Smooth muscle cell (in vitro differentiated cells): ENCODE measurements at regions not wholly inside any gene's neighbourhood (a gene's known extent, or its start where the extent isn't known, plus 50 kb on each side); places are given as distances from the start of the nearest gene placed in this dataset.

Experiments
- DNase-seq: peaks from one replicate; lab custom pipeline; 2025; ENCODE audit not compliant: unreplicated experiment; lab: John Stamatoyannopoulos, UW
- H2AFZ ChIP-seq: fragments of 200-600 bp; sonication (generic); 2 replicates; pipeline ENCODE4 v1.6.0; 2016; ENCODE audit warnings: antibody characterized with exemption, low read depth, mild to moderate bottlenecking
- H3F3A ChIP-seq: fragments of 200-600 bp; sonication (generic); 2 replicates; pipeline ENCODE4 v1.6.0; 2017; ENCODE audit warnings: antibody characterized with exemption, low read depth
- H3K27ac ChIP-seq: fragments of 200-600 bp; sonication (generic); 2 replicates; pipeline ENCODE4 v1.5.1; 2016; ENCODE audit warnings: low read depth, mild to moderate bottlenecking
- H3K27me3 ChIP-seq: fragments of 200-600 bp; sonication (generic); 2 replicates; pipeline ENCODE4 v1.6.1; 2016; ENCODE audit warnings: low read depth, mild to moderate bottlenecking
- H3K36me3 ChIP-seq: fragments of 200-600 bp; sonication (generic); 2 replicates; pipeline ENCODE4 v1.5.1; 2016; ENCODE audit warnings: low read depth
- H3K4me1 ChIP-seq: fragments of 200-600 bp; sonication (generic); 2 replicates; pipeline ENCODE4 v1.5.1; 2016; ENCODE audit warnings: low read depth
- H3K4me2 ChIP-seq: fragments of 200-600 bp; sonication (generic); 2 replicates; pipeline ENCODE4 v1.6.0; 2016; ENCODE audit warnings: mild to moderate bottlenecking
- H3K4me3 ChIP-seq: fragments of 200-600 bp; sonication (generic); 2 replicates; pipeline ENCODE4 v1.5.1; 2016; ENCODE audit warnings: mild to moderate bottlenecking
- H3K79me2 ChIP-seq: fragments of 200-600 bp; sonication (generic); 2 replicates; pipeline ENCODE4 v1.6.0; 2016; ENCODE audit warnings: low read depth, mild to moderate bottlenecking
- H3K9ac ChIP-seq: fragments of 200-600 bp; sonication (generic); 2 replicates; pipeline ENCODE4 v1.6.0; 2016; ENCODE audit warnings: low read depth
- H3K9me3 ChIP-seq: fragments of 200-600 bp; sonication (generic); replicated peaks from 2 replicates; pipeline ENCODE4 v1.5.1; 2016; ENCODE audit warnings: low read depth
- H4K20me1 ChIP-seq: fragments of 200-600 bp; sonication (generic); 2 replicates; pipeline ENCODE4 v1.6.0; 2016; ENCODE audit warnings: low read depth
- WGBS: methylation state at CpG from one replicate; pipeline ENCODE4 v1.1.7; 2016; ENCODE audit warnings: low lambda C conversion rate; 5-methylcytosine and 5-hydroxymethylcytosine counted together
- TF ChIP-seq, protein P1 (sequence below): fragments of 200-600 bp; sonication (generic); IDR thresholded peaks from 2 replicates; pipeline ENCODE4 v1.5.1; 2017; ENCODE audit warnings: borderline replicate concordance, mild to moderate bottlenecking, antibody characterized with exemption; ENCODE audit not compliant: insufficient read depth, poor library complexity, severe bottlenecking

DNA sequence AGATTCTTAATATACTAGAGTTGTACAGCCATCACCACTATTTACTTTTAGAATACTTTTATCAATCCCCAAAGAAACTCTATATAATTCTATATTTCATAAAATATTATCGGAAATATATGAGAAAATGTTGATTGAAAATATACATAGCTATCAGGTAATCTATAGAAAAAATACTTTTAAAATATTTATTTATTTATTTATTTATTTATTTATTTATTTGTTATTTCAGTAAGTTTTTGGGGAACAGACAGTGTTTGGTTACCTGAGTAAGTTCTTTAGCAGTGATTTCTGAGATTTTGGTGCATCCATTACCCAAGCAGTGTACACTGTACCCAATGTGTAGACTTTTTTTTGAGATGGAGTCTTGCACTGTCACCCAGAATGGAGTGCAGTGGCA is 206.6 kb upstream of the DAAM1 start:
- no peaks in the 10 kb centered on the region for H3F3A ChIP-seq
- H3K27ac ChIP-seq: no peak overlapping the region
- no peak overlapping the region for H2AFZ ChIP-seq

DNA sequence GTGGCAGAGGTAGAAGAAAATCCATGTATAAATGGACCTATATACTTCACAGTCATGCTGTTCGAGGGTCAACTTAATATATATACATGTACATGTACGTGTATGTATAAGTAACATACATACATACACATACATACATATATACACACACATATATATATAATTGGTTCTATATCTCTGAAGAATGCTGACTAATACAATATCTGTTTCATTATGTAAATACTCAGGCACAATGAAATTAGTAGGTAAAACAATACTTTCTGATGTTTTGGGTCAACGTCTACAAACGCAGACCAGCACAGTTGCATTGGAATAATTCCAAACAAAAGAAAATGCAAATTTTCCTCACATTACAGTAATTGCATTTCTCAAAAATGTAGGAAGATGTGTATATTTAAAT is 202.7 kb upstream of the DAAM1 start:
- no peak overlapping the region for H2AFZ ChIP-seq

More for the DNA sequence above, 206.6 kb upstream of the DAAM1 start:
- H3K79me2 ChIP-seq: no peaks in the 10 kb centered on the region
- no peaks in the 10 kb centered on the region for H3K36me3 ChIP-seq
- no peak for DNase-seq
- no peaks in the 10 kb centered on the region for H3K9me3 ChIP-seq
- H3K27me3 ChIP-seq: no peaks in the 10 kb centered on the region
- no peak overlapping the region for H3K4me3 ChIP-seq
- H4K20me1 ChIP-seq: no peaks in the 10 kb centered on the region
- no peak overlapping the region for H3K4me2 ChIP-seq
- 98% methylated on average over 1 of the region's 1 CpG for WGBS
- TF ChIP-seq, protein P1, sequence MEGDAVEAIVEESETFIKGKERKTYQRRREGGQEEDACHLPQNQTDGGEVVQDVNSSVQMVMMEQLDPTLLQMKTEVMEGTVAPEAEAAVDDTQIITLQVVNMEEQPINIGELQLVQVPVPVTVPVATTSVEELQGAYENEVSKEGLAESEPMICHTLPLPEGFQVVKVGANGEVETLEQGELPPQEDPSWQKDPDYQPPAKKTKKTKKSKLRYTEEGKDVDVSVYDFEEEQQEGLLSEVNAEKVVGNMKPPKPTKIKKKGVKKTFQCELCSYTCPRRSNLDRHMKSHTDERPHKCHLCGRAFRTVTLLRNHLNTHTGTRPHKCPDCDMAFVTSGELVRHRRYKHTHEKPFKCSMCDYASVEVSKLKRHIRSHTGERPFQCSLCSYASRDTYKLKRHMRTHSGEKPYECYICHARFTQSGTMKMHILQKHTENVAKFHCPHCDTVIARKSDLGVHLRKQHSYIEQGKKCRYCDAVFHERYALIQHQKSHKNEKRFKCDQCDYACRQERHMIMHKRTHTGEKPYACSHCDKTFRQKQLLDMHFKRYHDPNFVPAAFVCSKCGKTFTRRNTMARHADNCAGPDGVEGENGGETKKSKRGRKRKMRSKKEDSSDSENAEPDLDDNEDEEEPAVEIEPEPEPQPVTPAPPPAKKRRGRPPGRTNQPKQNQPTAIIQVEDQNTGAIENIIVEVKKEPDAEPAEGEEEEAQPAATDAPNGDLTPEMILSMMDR: no peak
- no peak overlapping the region for H3K9ac ChIP-seq
- no peaks in the 10 kb centered on the region for H3K4me1 ChIP-seq

DNA sequence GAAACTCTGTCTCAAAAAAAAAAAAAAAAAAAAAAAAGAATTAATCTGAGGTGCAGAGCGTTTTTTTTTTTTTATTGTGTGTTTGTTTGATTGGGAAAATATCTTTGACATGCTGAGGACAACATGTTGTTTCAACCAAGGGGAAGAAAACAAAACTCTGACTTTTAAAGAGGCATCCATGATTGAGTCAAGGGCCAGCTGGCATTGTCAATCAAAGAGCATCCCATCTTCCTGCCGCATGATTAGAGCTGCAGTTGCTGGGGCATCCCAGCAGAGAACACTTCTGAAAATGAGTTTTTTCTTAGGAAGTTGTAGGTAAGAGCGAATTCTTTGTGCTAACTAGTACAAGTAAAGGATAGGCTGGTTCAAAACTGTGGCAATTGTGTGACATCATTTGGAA is 200.9 kb upstream of the DAAM1 start:
- Histone ChIP-seq H2AFZ (no peak overlapping the region), H3K9ac (no peak overlapping the region), H3K79me2 (no peaks in the 10 kb centered on the region), H3K4me3 (no peak overlapping the region), H3K36me3 (no peaks in the 10 kb centered on the region), H4K20me1 (no peaks in the 10 kb centered on the region), H3K27ac (no peak overlapping the region), H3F3A (no peaks in the 10 kb centered on the region), H3K4me2 (no peak overlapping the region), H3K27me3 (no peaks in the 10 kb centered on the region), H3K9me3 (no peaks in the 10 kb centered on the region), H3K4me1 (no peaks in the 10 kb centered on the region)
- TF ChIP-seq, protein P1: no peak
- DNase-seq: no peak
- WGBS: 93% methylated on average over 3 of the region's 3 CpGs

More for the DNA sequence above, 202.7 kb upstream of the DAAM1 start:
- Histone ChIP-seq H3K4me1 (no peaks in the 10 kb centered on the region), H4K20me1 (no peaks in the 10 kb centered on the region), H3K9ac (no peak overlapping the region), H3K27me3 (no peaks in the 10 kb centered on the region), H3F3A (no peaks in the 10 kb centered on the region), H3K36me3 (no peaks in the 10 kb centered on the region), H3K4me3 (no peak overlapping the region), H3K9me3 (no peaks in the 10 kb centered on the region), H3K79me2 (no peaks in the 10 kb centered on the region), H3K27ac (no peak overlapping the region), H3K4me2 (no peak overlapping the region)
- 87% methylated on average over 4 of the region's 4 CpGs for WGBS
- TF ChIP-seq, protein P1: no peak
- DNase-seq: no peak

DNA sequence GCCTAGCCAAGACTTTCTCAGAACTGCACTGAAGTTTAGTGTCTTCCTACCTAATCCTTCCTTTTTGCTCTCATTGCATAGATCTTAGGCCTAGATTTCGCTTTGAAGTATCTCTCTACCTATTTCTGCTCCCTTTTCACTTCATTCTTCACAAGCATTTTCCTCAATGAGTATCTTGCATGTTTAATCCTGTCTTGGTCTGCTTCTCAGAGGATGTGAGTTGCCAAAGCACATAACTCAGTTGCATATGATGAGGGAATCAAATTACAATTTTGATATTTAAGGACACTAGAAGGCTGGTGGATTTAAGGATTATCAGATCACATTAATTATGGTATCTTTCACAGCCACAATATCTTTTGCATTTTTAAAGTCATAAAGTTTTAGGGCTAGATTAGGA is 195.5 kb upstream of the DAAM1 start:
- no peak for DNase-seq
- WGBS: 94% methylated on average over 1 of the region's 1 CpG
- Histone ChIP-seq H3K4me2 (no peak overlapping the region), H3K4me3 (no peak overlapping the region), H4K20me1 (no peaks in the 10 kb centered on the region), H3K79me2 (no peaks in the 10 kb centered on the region), H3K36me3 (no peaks in the 10 kb centered on the region), H3K27me3 (no peaks in the 10 kb centered on the region), H2AFZ (no peak overlapping the region), H3F3A (no peaks in the 10 kb centered on the region), H3K27ac (no peak overlapping the region), H3K4me1 (no peaks in the 10 kb centered on the region), H3K9me3 (no peaks in the 10 kb centered on the region), H3K9ac (no peak overlapping the region)
- TF ChIP-seq, protein P1: no peak
